ENCODE measurements at regions not wholly inside any gene's neighbourhood (a gene's known extent, or its start where the extent isn't known, plus 50 kb on each side); places are given as distances from the start of the nearest gene placed in this dataset.
"Not testable (repeated sequence)": the region's sequence is repeated elsewhere in the genome, so short reads cannot be mapped to it uniquely, and the experiment has no call there.

DNA sequence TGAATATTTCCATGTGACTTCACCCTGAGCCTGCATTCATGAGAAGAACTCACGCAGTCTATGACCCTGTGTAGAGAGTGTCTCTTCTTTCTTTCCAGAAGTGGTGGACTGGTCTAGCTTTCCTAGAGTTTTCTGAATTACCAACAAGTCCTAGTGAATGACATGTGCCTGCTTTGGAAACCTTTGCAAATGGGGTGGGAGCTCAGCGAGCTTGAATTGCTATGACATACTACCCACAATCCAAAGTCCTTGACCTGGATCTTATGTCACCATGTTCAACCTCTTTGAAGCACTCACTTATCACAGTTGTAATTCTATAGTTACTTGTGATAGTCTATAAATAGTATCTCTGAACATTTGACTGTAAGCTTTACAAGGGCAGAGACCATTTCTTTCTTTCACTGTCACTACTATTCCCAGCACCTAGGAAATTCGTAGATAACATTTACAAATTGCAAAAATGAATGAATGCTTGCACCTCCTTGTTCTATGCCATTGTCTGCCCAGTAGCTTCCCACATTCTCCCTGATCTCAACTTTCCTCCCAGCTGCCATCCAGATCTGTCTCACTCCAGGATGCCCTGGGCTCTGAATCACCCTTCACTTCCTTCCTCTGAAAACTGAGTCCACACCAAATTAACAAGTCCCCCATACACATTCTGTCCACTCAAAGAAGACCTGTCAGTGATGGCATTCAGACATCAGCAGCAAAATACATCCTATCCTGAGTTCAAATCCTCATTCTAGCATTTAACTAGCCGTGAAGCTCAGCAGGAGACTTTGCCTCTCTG lies 201.9 kb upstream of the SESN3 start:
- DNase-seq: no peak

DNA sequence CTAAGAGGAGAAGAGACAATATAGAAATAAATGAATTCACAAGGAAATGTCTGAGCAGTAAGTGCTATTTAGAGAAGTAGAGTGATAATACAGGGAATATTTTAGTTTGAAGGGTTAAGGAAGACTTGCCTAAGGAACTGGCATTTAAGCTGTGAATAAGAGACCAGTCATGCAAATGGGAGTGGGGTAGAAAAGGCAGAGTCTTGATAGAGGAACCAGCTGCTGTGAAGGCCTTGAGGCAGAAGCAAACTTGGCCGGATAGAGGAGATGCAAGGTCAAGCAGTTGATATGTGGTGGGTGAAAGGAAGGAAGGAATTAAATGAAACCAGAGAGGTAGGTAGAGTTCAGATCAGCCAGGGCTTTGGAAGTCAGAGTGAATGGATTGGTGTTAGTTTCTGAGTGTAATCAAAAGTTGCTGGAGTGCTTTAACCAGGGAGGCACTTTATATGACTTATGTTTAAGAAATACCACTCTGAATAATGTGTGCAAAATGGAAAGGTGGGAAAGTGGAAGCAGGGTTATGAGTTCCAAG lies 198.4 kb upstream of the SESN3 start:
- no peak for DNase-seq

DNA sequence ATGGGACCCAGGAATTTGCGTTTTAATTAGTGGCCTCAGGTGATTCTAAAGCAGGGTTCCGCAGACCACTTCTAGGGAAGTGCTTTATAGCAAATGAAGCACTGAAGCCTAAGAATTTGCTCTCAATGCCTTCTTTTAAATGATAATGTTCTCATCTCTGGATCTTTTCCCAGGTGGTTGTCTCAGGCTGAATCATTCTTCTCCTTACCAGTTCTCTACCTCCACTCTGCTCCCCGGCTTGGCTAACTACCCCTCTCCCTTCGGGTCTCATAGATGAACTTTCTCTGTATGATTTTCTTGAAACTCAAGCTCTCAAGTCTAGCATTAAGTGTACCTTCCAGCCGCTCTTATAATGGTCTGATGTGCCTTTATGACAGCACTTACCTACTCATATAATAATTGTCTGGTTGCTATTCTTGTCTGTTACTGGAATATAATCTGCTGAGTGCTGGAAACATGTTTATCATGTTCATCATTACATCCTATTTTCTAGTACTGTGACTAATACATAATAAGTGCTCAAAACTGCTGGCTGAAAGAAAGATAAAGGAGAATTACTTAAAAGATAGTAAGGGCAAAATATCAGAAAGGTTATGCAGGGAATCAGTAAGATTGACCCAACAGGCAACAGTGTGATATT lies 195.9 kb upstream of the SESN3 start:
- no peak for DNase-seq

DNA sequence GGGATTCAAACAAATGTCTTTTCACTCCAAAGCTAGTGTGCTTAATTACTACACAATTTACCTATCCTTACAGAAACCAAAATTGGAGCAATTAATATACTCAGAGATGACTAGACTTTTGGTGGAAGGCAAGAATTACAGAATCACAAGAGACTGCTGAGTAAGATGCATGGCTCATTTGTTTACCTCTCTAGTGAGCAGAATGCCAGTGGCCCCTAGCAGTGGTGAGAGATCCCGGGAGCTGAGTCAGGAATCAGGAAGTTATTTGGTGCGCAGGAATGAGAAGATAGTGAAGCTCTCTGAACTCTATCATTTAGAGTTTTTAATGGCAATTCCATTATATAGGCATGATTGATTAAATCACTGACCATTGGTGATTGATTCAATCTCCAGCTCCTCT lies 188.9 kb upstream of the SESN3 start:
- DNase-seq: no peak

DNA sequence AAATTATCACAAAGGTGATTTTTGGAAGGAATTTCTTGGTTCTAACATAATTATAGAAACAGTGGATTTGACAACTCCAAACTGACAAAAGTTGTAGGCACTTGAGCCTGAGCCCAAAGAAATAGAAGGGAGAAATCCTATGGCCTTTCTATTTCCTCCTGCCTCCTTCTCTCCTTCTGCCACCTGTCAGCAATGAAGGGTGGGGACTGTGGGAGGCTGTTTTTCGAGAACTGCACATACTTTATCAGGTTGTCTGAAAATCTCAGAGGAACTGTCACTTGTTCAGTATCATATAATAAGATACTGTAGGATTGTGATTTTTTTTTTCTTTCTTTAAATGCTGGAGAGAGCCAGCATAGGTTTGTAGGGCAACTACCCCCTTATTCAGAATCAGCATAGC lies 187.9 kb upstream of the SESN3 start:
- no peak for DNase-seq

DNA sequence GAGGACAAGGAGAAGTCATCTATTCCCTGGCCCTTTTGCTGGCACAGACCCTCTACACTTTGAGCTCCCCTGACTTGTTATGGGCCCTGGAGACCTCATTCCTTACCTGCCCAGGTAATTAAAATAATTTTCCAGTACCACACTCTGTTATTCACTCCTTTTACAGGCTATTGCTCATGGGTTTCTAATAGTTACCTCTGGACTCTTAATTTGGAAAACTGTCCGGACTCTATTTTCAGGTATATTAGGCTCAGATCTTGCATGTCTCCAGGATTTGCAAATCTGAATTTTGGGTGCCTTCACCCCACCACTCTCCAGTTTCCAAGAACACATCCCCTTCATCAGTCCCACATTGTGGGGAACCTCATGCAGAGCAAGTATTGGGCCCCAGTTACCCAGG lies 186.8 kb upstream of the SESN3 start:
- DNase-seq: no peak

DNA sequence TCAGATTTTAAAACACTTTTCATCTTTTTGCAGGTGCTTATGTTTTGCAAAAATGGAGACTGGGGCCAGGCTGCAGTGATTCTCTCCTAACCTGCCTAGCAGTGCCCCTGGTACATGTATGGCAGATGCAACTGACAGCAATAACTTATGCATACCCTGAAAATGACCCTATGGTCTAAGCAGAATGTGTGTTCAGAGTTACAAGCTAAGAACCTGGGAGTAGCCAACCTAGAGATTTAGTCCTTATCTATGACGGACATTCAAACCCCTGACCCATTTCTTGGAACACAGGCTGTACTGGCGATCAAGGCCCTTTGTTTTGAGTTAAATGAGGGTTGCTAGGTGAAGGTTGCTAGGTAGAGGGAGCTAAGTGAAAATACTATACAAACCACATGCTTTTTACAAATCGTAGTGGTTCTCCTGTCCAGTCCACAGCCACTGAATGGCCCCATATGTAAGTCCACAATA lies 184.9 kb upstream of the SESN3 start:
- no peak for DNase-seq

DNA sequence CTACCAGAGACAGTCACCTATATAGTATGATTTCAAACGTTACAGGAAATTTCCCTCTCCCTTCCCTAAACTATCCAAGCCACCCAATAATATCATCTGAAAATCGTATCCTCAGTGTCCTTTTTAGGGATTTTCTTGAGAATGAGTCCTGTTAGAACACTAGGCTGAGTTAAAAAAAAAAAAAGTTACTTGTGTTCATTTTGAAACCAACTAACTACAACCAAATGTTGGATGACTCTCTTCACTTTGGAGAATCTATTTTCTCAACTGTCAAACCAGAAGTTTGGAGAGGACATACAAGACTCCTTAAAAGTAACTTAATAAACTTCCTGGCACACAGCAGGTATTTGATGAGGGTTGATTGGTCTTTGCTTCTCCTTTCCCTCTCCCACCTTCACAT lies 183.2 kb upstream of the SESN3 start:
- no peak for DNase-seq

DNA sequence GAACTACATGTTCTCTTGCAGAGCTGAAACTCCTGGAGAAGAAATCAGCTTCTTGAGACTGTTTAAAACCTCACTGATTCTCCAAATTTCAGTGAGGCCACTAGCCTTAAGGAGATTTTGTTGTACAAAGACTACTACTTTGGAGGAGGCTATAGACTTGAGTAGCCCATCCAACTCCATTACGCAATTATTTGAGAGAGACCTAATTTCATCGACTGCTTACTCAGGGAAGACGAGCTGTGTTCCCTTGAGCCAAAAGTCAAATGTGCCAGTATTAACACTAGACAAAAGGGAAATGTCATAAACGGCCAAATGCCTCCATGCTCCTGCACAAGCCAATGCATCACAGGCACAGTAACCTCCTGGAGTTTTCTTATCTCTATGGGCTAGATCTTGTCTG lies 182.8 kb upstream of the SESN3 start:
- no peak for DNase-seq

DNA sequence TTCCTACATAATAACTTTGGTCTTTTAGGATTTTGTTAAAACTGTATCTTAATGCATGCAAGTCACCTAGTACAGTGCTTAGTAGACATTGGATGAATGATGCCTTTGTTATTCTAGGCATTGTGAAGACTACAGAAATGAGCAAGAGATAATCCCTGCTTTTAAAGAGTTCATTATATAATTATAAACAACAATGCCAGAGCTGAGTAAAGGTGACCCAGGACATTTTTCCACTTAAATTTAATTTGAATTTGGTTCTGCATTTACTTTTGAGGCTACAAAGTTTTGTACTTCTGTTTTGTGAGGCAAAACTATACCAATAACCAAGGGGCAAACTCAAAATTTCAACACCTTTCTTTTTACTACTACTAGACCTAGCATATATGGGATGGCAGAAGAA lies 182.0 kb upstream of the SESN3 start:
- no peak for DNase-seq

DNA sequence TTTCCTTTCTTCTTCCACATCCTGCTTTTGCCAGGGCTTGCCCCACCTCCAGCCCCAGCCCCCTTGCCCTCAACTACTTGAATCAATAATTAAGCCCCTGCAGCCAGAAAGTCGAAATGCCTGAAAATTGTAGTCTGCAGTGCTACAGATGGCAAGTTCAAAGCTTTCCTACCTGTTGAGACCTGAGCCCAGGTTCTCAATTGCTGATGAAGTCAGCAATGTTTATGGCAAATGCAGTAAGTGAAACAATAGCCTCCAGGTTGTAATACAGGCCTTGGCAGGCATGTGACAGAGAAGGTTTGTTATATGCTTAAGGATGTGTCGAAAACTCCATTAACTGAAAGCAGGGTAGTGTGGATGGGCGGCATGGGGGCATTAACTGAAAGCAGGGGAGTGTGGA lies 181.1 kb upstream of the SESN3 start:
- no peak for DNase-seq

DNA sequence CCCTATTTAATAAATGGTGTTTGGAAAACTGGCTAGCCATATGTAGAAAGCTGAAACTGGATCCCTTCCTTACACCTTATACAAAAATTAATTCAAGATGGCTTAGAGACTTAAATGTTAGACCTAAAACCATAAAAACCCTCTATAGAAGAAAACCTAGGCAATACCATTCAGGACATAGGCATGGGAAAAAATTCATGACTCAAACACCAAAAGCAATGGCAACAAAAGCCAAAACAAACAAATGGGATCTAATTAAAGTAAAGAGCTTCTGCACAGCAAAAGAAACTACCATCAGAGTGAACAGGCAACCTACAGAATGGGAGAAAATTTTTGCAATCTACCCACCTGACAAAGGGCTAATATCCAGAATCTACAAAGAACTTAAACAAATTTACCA lies 179.7 kb upstream of the SESN3 start:
- not testable (repeated sequence) for DNase-seq

DNA sequence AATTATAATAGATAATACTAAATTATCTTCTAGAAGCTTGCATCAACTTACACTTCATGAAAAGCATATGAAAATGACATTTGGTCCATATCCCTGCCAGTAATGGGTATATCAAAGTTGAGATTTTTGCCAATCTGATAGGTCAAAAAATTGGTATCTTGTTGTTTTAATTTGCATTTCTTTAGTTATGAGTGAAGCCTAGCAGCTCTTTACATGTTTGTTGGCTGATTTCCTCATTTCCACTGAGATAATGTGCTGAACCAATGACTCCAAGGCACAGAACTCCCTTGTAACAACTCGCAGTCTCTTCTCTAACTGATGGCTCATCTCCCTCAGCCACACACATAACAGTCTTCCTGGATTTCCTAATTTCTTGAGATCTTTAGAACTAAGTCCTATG lies 175.3 kb upstream of the SESN3 start:
- DNase-seq: no peak

DNA sequence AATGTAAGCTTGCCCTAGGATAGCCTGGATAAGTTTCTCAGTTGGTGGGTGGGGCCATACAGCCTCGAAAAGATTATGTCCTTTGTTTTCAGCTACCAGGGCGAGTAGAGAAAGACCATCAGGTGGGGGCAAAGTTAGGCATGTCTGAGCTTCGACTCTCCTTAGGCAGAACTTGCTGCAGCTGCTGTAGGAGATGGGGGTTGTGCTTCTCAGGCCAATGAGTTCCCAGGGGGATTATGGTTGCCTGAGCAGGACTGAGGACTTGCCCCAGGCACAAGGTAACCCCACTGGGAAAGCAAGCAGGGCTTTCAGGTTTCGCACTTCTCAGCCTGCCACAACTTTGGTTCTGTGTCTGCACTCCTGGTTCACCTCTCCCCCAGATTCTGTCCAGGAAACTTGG lies 173.4 kb upstream of the SESN3 start:
- DNase-seq: no peak

DNA sequence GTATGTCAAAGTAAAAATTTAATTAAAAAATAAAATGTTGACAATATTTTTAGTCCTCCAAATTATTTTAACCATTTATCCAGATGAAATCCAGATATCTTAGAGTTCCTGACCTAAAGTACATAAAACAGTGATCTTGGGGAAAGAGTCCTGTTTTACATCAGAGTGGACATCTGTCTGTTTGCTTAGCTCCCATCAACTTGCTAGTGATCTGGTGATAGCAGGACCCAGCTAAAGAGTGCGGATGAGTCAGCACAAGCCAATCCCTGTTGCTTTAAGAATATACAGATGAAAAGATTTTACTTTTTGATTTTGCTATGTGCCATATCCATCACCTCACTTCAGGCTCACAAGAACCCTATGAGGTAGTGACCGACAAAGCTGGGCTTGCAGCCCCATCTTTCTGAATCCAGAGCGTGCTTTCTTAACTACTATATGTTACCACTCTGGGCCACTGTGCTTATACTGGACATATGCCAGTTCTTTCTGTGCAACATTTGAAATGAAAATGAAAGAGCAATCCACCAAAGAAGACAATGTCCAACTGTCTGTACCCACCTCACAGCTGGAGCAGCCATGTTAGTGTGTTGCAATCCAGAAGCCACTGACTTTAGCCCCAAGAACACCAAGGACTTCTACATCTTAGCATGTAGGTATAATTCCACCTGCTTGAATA lies 167.6 kb upstream of the SESN3 start:
- DNase-seq: no peak

DNA sequence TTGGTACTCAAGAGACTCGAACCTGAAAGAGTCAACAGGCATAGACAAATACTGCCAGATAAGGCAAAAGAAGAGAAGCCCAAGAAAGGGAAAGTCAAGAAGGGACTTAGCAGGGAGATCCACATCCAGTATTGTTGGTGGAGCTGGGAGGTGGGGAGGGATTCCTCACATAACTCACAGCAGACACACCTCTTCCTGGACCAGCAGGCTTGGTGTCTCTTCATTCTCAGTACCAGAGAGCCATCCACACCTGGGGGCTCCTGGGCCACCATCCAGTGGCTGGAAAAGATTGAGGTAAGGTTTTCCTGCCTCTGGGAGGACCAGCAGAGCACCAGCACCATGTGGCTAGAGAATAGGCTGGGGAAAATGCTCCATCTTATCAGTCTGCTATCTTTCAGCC lies 161.6 kb upstream of the SESN3 start:
- no peak for DNase-seq

DNA sequence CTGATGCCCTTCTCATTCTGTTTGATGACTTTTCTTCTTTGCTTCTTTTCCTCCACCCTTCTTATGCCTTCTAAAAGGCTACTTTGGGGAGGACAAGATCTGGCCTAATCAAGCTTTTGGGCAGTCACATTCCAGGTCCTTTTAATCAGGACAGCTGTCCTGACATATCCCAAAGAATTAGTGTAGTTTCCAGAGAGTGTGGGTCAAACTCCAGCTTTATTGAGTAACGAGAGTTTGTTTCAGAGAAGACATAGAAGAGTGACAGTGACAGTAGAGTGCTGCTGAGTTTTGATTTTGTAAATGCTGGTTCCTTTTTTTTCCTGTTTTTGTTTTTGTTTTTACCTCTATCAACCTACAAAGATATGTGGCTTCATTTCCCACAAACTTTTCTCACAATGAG lies 158.4 kb upstream of the SESN3 start:
- no peak for DNase-seq

DNA sequence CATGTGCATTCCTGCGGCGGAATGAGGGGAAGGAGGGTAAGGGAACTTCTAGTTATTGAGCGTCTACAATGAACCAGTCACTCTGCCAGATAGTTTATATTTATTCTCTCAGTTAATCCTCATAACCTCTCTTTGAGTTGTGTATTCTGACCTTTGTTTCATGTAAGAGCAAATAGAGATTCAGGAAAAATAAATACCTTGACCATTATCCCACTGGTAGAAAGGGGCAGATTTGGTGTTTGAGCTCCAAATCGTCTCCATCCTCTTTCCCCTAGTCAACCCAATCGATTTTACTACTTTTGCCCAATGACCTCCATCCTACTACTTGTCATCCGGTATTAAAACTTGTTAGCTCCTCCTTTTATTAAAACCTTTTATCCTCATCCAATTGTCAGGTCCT lies 157.1 kb upstream of the SESN3 start:
- no peak for DNase-seq

DNA sequence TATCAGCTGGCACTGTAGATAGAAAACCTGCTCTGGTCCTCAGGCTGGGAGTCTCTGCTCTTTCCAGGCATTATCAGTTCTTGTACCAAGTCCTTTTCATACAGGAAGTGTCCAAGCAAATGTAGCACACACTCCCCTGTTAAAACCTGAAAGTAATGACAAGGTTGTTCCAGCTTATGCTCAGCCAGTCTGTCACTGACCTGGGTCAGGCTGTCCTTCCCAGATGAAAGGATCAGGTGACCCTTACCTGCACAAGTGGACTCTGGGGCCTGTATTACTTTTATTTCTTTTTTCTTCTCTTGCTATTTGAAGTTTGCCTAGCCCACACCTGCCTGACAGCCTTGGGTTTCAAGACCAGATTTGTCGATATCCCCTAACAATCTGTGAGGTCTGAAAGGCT lies 156.3 kb upstream of the SESN3 start:
- DNase-seq: no peak

DNA sequence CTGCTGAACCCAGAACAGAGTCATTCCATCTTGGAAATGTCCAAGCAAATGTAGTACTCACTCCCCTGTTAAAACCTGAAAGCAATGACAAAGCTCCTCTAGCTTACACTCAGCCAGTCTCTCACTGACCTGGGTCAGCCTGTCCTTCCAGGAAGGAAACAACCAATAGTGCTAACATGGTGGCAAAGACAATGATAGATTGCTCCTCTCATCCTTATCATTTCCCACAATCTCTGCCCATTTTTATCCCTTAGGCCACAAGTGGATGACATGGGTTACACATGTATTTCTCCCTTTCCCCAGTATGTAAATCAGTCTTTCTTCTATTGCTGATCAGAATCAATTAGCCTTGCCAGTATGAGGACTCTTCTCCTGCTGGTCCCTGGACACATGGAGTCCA lies 154.6 kb upstream of the SESN3 start:
- no peak for DNase-seq

DNA sequence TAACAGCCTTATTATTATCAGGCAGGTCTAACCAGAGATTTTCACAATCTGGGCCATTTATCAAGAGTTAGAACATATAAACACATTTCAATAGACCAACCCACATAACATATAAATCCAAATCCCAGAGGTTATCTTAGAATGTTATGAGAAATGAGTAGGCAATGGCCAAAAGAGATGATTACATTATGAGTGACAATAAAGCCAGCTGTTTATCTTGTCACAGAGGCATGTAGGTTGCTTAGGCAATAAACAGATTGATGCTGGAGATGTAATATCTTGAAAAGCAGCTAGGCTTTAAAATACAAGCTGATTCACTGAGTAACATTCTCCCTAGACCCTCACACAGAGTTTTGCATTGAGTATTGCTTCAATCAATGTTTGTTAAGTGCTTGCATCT lies 148.5 kb upstream of the SESN3 start:
- no peak for DNase-seq

DNA sequence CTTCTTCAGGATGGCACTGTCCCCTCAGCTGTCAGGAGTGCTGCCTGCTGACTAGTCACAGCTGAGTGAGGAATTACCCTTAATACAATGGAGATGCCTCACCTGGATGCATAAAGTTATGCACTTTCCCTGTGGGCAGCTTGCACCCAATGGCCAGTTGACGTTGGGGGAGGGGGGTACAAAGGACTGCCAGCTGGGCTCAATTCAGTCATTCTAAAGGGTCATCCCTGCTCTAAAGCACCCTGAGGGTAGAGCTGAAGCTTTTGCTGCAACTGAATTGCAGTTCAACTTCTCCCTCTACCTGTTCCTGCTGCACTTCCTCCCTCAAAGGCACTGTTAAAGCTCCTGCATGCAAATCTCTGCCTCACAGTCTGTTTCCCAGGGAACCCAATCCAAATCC lies 147.8 kb upstream of the SESN3 start:
- DNase-seq: no peak

DNA sequence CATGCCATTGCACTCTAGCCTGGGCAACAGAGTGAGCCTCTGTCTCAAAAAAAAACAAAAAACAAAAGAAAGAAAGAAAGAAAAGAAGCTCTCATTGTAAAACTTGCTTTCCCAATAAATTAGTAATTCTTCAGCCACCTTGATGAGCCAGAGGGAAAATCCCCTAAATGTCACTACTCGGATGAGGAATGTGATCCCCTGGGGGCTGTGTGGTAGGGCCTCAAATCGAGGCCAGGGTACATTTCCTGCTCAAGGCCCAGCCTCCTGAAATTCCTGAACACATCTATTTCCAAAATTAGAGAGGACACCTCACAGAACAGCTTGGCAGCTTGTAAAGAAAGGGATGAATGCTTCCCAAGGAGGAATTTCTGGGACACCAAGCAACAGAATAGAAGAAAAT lies 147.1 kb upstream of the SESN3 start:
- DNase-seq: no peak

DNA sequence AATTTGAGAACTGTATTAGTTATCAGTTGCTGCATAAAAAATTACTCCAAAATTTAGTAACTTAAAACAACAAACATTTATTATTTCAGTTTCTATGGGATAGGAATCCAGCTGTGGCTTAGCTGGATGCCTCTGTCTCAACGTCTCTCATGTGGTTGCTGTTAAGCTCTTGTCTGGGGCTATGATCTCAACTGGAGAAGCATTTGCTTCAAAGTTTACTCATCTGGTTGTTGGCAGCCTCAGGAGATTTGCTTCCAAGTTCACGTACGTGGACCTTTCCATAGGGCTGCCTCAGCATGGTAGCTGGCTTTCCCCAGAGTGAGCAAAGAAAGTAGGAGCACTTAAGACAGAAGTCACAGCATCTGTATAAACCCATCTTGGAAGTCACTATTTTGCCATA lies 144.9 kb upstream of the SESN3 start:
- DNase-seq: no peak
